Fibroblast of lung (primary cell): ENCODE measurements at regions not wholly inside any gene's neighbourhood (a gene's known extent, or its start where the extent isn't known, plus 50 kb on each side); places are given as distances from the start of the nearest gene placed in this dataset.

ENCODE experiments used
- DNase-seq, 2 donors: peaks; one replicate each; pipeline versions ENCODE4 v3.0.0 to v3.0.0-alpha.2; 2010; ENCODE audit warnings: low read depth in 2 of 2
- H2AFZ ChIP-seq: 2 replicates; pipeline ENCODE4 v1.5.1; 2012; ENCODE audit warnings: low read length, control low read depth, inconsistent platforms
- H3K27ac ChIP-seq: 2 replicates; pipeline ENCODE4 v1.5.1; 2011; ENCODE audit warnings: low read length, control low read depth; ENCODE audit not compliant: insufficient read depth
- H3K27me3 ChIP-seq: 2 replicates; pipeline ENCODE4 v1.5.1; 2011; ENCODE audit warnings: mild to moderate bottlenecking, low read length; ENCODE audit not compliant: control insufficient read depth, insufficient read depth
- H3K36me3 ChIP-seq: 2 replicates; pipeline ENCODE4 v1.5.1; 2011; ENCODE audit warnings: low read length; ENCODE audit not compliant: control insufficient read depth, insufficient read depth
- H3K4me1 ChIP-seq: 2 replicates; pipeline ENCODE4 v1.5.1; 2011; ENCODE audit warnings: low read length; ENCODE audit not compliant: control insufficient read depth, insufficient read depth; ENCODE audit errors: extremely low read depth
- H3K4me2 ChIP-seq: 2 replicates; pipeline ENCODE4 v1.5.1; 2011; ENCODE audit warnings: low read length, control low read depth; ENCODE audit not compliant: insufficient read depth; ENCODE audit errors: extremely low read depth
- H3K4me3 ChIP-seq, 4 experiments: fragments of 200-600 bp in 1 of 4; sonication (generic) in 1 of 4; replicated peaks in 1 of 4; 2 replicates each; pipeline ENCODE4 v1.5.1; 2011 to 2016; ENCODE audit warnings: low read length in 4 of 4, low read depth in 3 of 4, mild to moderate bottlenecking in 3 of 4, control low read depth in 2 of 4, inconsistent platforms in 1 of 4, mixed read lengths in 1 of 4; ENCODE audit not compliant: insufficient read depth in 1 of 4; ENCODE audit errors: control extremely low read depth in 1 of 4
- H3K79me2 ChIP-seq: 2 replicates; pipeline ENCODE4 v1.5.1; 2012; ENCODE audit warnings: mild to moderate bottlenecking, low read length, inconsistent platforms; ENCODE audit not compliant: control insufficient read depth, insufficient read depth
- H3K9ac ChIP-seq: 2 replicates; pipeline ENCODE4 v1.5.1; 2011; ENCODE audit warnings: mild to moderate bottlenecking, low read length, control low read depth; ENCODE audit not compliant: insufficient read depth
- H3K9me3 ChIP-seq: 2 replicates; pipeline ENCODE4 v1.5.1; 2012; ENCODE audit warnings: low read depth, low read length; ENCODE audit not compliant: control insufficient read depth, insufficient read depth
- H4K20me1 ChIP-seq: 2 replicates; pipeline ENCODE4 v1.5.1; 2011; ENCODE audit warnings: low read length; ENCODE audit not compliant: control insufficient read depth, insufficient read depth; ENCODE audit errors: extremely low read depth
- CTCF ChIP-seq, 2 donors: IDR thresholded peaks in 1 of 2; conservative IDR thresholded peaks in 1 of 2; 1 replicate in 1 of 2; 2 replicates in 1 of 2; pipeline ENCODE4 v1.5.1; 2011 to 2012; ENCODE audit warnings: low read length in 2 of 2, control low read depth in 1 of 2, inconsistent platforms in 1 of 2, low read depth in 1 of 2, mild to moderate bottlenecking in 1 of 2
- EZH2 ChIP-seq: IDR thresholded peaks from 2 replicates; pipeline ENCODE4 v1.5.1; 2012; ENCODE audit warnings: low read length, control low read depth, mild to moderate bottlenecking; ENCODE audit errors: missing control alignments

GRCh38 chrX:5054852-5055251, 1173.8 kb downstream of the NLGN4X start:
- DNase-seq, result no peak
- Histone ChIP-seq H3K4me1 (no peaks in the 10 kb centered on the region), H3K27me3 (no peaks in the 10 kb centered on the region), H3K4me2 (no peak overlapping the region), H3K36me3 (no peaks in the 10 kb centered on the region), H3K79me2 (no peaks in the 10 kb centered on the region), H3K4me3 (no peak overlapping the region), H3K9ac (no peak overlapping the region), H3K27ac (no peak overlapping the region), H2AFZ (no peak overlapping the region), H4K20me1 (no peaks in the 10 kb centered on the region), H3K9me3 (no peaks in the 10 kb centered on the region)
- TF ChIP-seq CTCF (conservative IDR thresholded peaks at IDR 0.05 in 1 of 2, IDR thresholded peaks at IDR 0.05 in 1 of 2; ENCODE audit: low read depth in 1 of 2, low read length in 2 of 2) (no peak), EZH2 (no peak)

DNA sequence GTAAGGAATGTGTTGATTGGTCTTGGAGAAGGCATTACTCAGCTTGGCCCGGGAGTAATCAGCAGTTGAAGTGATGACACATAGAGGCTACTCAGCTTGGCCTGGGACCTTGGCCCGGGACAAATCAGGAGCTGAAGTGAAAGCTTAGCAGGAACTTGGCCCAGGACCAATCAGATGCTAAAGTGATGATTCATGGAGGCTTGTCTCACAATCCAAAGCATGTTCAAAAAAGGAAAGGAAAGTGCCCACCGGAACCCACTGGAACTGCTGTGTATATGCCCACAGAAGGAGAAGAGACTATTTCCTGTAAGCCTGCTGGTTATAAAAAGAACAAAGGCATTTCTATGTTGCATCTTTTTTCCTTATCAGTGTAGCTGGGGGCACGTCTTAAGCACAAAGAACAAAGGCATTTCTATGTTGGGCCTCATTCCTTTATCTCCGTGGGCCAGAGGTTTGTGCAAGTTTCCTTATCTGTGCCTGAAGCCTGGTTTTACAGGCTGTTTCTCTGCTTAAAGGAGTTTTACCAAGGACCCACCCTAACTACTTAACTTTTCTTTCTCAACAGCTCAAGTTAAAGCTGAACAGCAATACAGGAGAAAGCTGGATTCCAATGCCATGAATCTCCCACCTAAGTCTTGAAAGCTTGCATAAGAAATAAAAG, 1176.7 kb downstream of the NLGN4X start:
- DNase-seq, result peak; percentile 0 to 96
- Histone ChIP-seq H3K9me3 (no peaks in the 10 kb centered on the region), H3K4me2 (no peak overlapping the region), H3K79me2 (no peaks in the 10 kb centered on the region), H3K4me1 (no peaks in the 10 kb centered on the region), H3K36me3 (no peaks in the 10 kb centered on the region), H2AFZ (no peak overlapping the region), H3K27me3 (no peaks in the 10 kb centered on the region), H3K9ac (no peak overlapping the region), H3K27ac (no peak overlapping the region), H4K20me1 (no peaks in the 10 kb centered on the region), H3K4me3 (no peak overlapping the region)
- no peak for TF ChIP-seq CTCF (conservative IDR thresholded peaks at IDR 0.05 in 1 of 2, IDR thresholded peaks at IDR 0.05 in 1 of 2; ENCODE audit: low read depth in 1 of 2, low read length in 2 of 2)
- no peak for TF ChIP-seq EZH2

- Histone ChIP-seq H3K9ac (no peak overlapping the region), H3K9me3 (no peaks in the 10 kb centered on the region), H4K20me1 (no peaks in the 10 kb centered on the region), H3K4me1 (no peaks in the 10 kb centered on the region), H3K79me2 (no peaks in the 10 kb centered on the region), H3K4me3 (no peak overlapping the region), H3K27me3 (no peaks in the 10 kb centered on the region), H3K27ac (no peak overlapping the region), H3K4me2 (no peak overlapping the region), H2AFZ (no peak overlapping the region), H3K36me3 (no peaks in the 10 kb centered on the region)
- no peak for DNase-seq
- TF ChIP-seq CTCF (conservative IDR thresholded peaks at IDR 0.05 in 1 of 2, IDR thresholded peaks at IDR 0.05 in 1 of 2; ENCODE audit: low read depth in 1 of 2, low read length in 2 of 2) (no peak), EZH2 (no peak)
Observed at GRCh38 chrX:5042563-5042962, 1186.1 kb downstream of the NLGN4X start.
